H1 (cell line): ENCODE measurements at regions not wholly inside any gene's neighbourhood (a gene's known extent, or its start where the extent isn't known, plus 50 kb on each side); places are given as distances from the start of the nearest gene placed in this dataset.

Source experiments
- CTCF ChIA-PET: fragments of 300-600 bp; sonication (Branson Sonifier 250); formaldehyde crosslinking; loops from one replicate; lab custom pipeline; 2021; ENCODE audit not compliant: partially characterized antibody; lab: Charles Lee
- POLR2A ChIA-PET: fragments of 300-600 bp; sonication (Branson Sonifier 250); formaldehyde crosslinking; loops from one replicate; lab custom pipeline; 2021; ENCODE audit warnings: inconsistent platforms; ENCODE audit not compliant: partially characterized antibody; lab: Charles Lee
- DNase-seq, 2 experiments: peaks; one replicate each; pipeline versions ENCODE4 v3.0.0 to v3.0.0-alpha.2; 2010 to 2022; ENCODE audit warnings: low spot score in 2 of 2, low read depth in 1 of 2, mixed read lengths in 1 of 2
- FAIRE-seq: peaks from 2 replicates; lab custom pipeline; 2011; peaks lifted over from hg19 to GRCh38; lab: Jason Lieb, UNC
- H2AFZ ChIP-seq: 2 replicates; pipeline ENCODE4 v1.8.1; 2012; ENCODE audit warnings: low read length, inconsistent platforms
- H2AK5ac ChIP-seq: 2 replicates; pipeline ENCODE4 v1.6.1; 2013; ENCODE audit warnings: low read depth, low read length
- H2BK120ac ChIP-seq: replicated peaks from 2 replicates; pipeline ENCODE3; 2013; ENCODE audit warnings: low read depth, low read length, inconsistent platforms
- H2BK12ac ChIP-seq: 2 replicates; pipeline ENCODE4 v1.6.1; 2013; ENCODE audit warnings: low read depth, low read length
- H2BK15ac ChIP-seq: 2 replicates; pipeline ENCODE4 v1.6.1; 2013; ENCODE audit warnings: low read length
- H2BK20ac ChIP-seq: 2 replicates; pipeline ENCODE4 v1.6.1; 2013; ENCODE audit warnings: low read length
- H2BK5ac ChIP-seq: 2 replicates; pipeline ENCODE4 v1.6.1; 2013; ENCODE audit warnings: low read depth, low read length
- H3K14ac ChIP-seq: 2 replicates; pipeline ENCODE4 v1.6.1; 2013; ENCODE audit warnings: inconsistent platforms; ENCODE audit not compliant: insufficient read length
- H3K18ac ChIP-seq: 2 replicates; pipeline ENCODE4 v1.6.1; 2013; ENCODE audit warnings: low read length; ENCODE audit errors: extremely low read depth
- H3K23ac ChIP-seq: 2 replicates; pipeline ENCODE4 v1.6.1; 2013; ENCODE audit warnings: inconsistent platforms; ENCODE audit not compliant: insufficient read length
- H3K23me2 ChIP-seq: 2 replicates; pipeline ENCODE4 v1.6.1; 2013; ENCODE audit warnings: low read depth, low read length
- H3K27ac ChIP-seq: 2 replicates; pipeline ENCODE4 v1.6.1; 2011; ENCODE audit warnings: low read depth, low read length, inconsistent platforms
- H3K27me3 ChIP-seq, 4 experiments: replicated peaks in 1 of 4; 1 replicate in 1 of 4; 2 replicates in 3 of 4; pipeline versions ENCODE4 v1.6.1 to v1.8.1; 2011 to 2013; ENCODE audit warnings: low read length in 3 of 4, mild to moderate bottlenecking in 3 of 4, inconsistent platforms in 2 of 4, mixed read lengths in 2 of 4, moderate library complexity in 1 of 4; ENCODE audit not compliant: control insufficient read depth in 3 of 4, insufficient read depth in 3 of 4; ENCODE audit errors: extremely low read depth in 1 of 4
- H3K36me3 ChIP-seq, 4 experiments: 2 replicates each; pipeline versions ENCODE4 v1.6.1 to v1.8.1; 2011 to 2013; ENCODE audit warnings: mild to moderate bottlenecking in 4 of 4, low read length in 3 of 4, moderate library complexity in 2 of 4, control low read depth in 1 of 4, inconsistent platforms in 1 of 4; ENCODE audit not compliant: insufficient read depth in 4 of 4, control insufficient read depth in 2 of 4
- H3K4ac ChIP-seq: replicated peaks from 2 replicates; pipeline ENCODE3; 2013; ENCODE audit warnings: low read length, low read depth, mixed read lengths, inconsistent platforms; ENCODE audit not compliant: insufficient read length
- H3K4me1 ChIP-seq, 4 experiments: replicated peaks in 1 of 4; 1 replicate in 1 of 4; 2 replicates in 3 of 4; pipeline versions ENCODE4 v1.6.1 to v1.8.1; 2011 to 2013; ENCODE audit warnings: low read length in 3 of 4, inconsistent platforms in 2 of 4, mixed read lengths in 1 of 4; ENCODE audit not compliant: insufficient read depth in 4 of 4, control insufficient read depth in 3 of 4
- H3K4me2 ChIP-seq, 2 experiments: 2 replicates each; pipeline versions ENCODE4 v1.6.1 to v1.8.1; 2011 to 2013; ENCODE audit warnings: low read depth in 2 of 2, low read length in 2 of 2, control low read depth in 1 of 2, inconsistent platforms in 1 of 2, mild to moderate bottlenecking in 1 of 2; ENCODE audit not compliant: insufficient read depth in 1 of 2
- H3K4me3 ChIP-seq, 4 experiments: fragments of 200-600, 300-600 bp in 1 of 4; sonication (generic), shearing (Covaris generic), sonication (Bioruptor Twin) in 1 of 4; 2 replicates each; pipeline versions ENCODE4 v1.5.1 to v1.8.1; 2011 to 2016; ENCODE audit warnings: low read length in 4 of 4, low read depth in 3 of 4, control low read depth in 2 of 4, inconsistent platforms in 2 of 4, mild to moderate bottlenecking in 2 of 4, mixed read lengths in 1 of 4, moderate library complexity in 1 of 4; ENCODE audit not compliant: insufficient read depth in 2 of 4; ENCODE audit errors: extremely low read depth in 1 of 4
- H3K56ac ChIP-seq: replicated peaks from 2 replicates; pipeline ENCODE3; 2013; ENCODE audit warnings: low read depth, mild to moderate bottlenecking, mixed read lengths, low read length, inconsistent platforms; ENCODE audit not compliant: insufficient read length
- H3K79me1 ChIP-seq: 2 replicates; pipeline ENCODE4 v1.6.1; 2013; ENCODE audit warnings: low read depth, low read length, control low read depth
- H3K79me2 ChIP-seq, 2 experiments: 2 replicates each; pipeline versions ENCODE4 v1.6.1 to v1.8.1; 2012 to 2013; ENCODE audit warnings: low read length in 2 of 2, mild to moderate bottlenecking in 2 of 2, inconsistent platforms in 1 of 2; ENCODE audit not compliant: insufficient read depth in 2 of 2, control insufficient read depth in 1 of 2
- H3K9ac ChIP-seq, 4 experiments: replicated peaks in 1 of 4; 1 replicate in 1 of 4; 2 replicates in 3 of 4; pipeline versions ENCODE4 v1.6.1 to v1.8.1; 2011 to 2013; ENCODE audit warnings: low read depth in 3 of 4, low read length in 3 of 4, control low read depth in 2 of 4, mild to moderate bottlenecking in 2 of 4, moderate library complexity in 2 of 4, inconsistent platforms in 1 of 4; ENCODE audit errors: extremely low read depth in 1 of 4
- H3K9me3 ChIP-seq, 2 experiments: 2 replicates each; pipeline versions ENCODE4 v1.6.1 to v1.8.1; 2012 to 2013; ENCODE audit warnings: mild to moderate bottlenecking in 2 of 2, moderate library complexity in 2 of 2, control low read depth in 1 of 2, inconsistent platforms in 1 of 2, low read depth in 1 of 2, low read length in 1 of 2, mixed read lengths in 1 of 2; ENCODE audit not compliant: insufficient read depth in 2 of 2
- H4K20me1 ChIP-seq, 2 experiments: replicated peaks in 1 of 2; 2 replicates each; pipeline versions ENCODE3 to v1.8.1; 2011 to 2013; ENCODE audit warnings: inconsistent platforms in 2 of 2, low read length in 2 of 2, mild to moderate bottlenecking in 1 of 2; ENCODE audit not compliant: insufficient read depth in 2 of 2, control insufficient read depth in 1 of 2
- H4K5ac ChIP-seq: 2 replicates; pipeline ENCODE4 v1.6.1; 2013; ENCODE audit warnings: low read length, low read depth, mixed read lengths, inconsistent platforms; ENCODE audit not compliant: insufficient read length
- H4K8ac ChIP-seq: 2 replicates; pipeline ENCODE4 v1.8.0; 2013; ENCODE audit warnings: mild to moderate bottlenecking, moderate library complexity, low read length, inconsistent platforms; ENCODE audit not compliant: insufficient read depth; ENCODE audit errors: extremely low read depth
- H4K91ac ChIP-seq: replicated peaks from 2 replicates; pipeline ENCODE3; 2013; ENCODE audit warnings: low read length, mixed read lengths, inconsistent platforms; ENCODE audit not compliant: insufficient read length
- ASH2L ChIP-seq: fragments of 200-600, 300-600 bp; sonication (generic); IDR thresholded peaks from one replicate; pipeline ENCODE4 v1.7.1; 2017; ENCODE audit warnings: low read length
- BACH1 ChIP-seq: IDR thresholded peaks from 2 replicates; pipeline ENCODE4 v1.6.1; 2012; ENCODE audit warnings: low read length, improper control_type of control experiment
- CTCF ChIP-seq, 3 experiments: IDR thresholded peaks; 1 replicate in 2 of 3; 2 replicates in 1 of 3; pipeline versions ENCODE4 v1.5.1 to v1.6.1; 2011; ENCODE audit warnings: low read length in 3 of 3, mild to moderate bottlenecking in 3 of 3, inconsistent platforms in 2 of 3, low read depth in 1 of 3, moderate library complexity in 1 of 3; ENCODE audit not compliant: insufficient read depth in 1 of 3; ENCODE audit errors: control extremely low read depth in 1 of 3
- E2F6 ChIP-seq: IDR thresholded peaks from 2 replicates; pipeline ENCODE4 v1.6.1; 2012; ENCODE audit warnings: inconsistent platforms
- EGR1 ChIP-seq: IDR thresholded peaks from 2 replicates; pipeline ENCODE4 v1.6.1; 2011; ENCODE audit warnings: low read depth, low read length, borderline replicate concordance
- KDM5A ChIP-seq: fragments of 200-600 bp; IDR thresholded peaks from 2 replicates; pipeline ENCODE4 v1.7.1; 2012; ENCODE audit warnings: mild to moderate bottlenecking, low read length, inconsistent platforms, mixed read lengths
- RAD21 ChIP-seq, 2 experiments: IDR thresholded peaks in 1 of 2; conservative IDR thresholded peaks in 1 of 2; 2 replicates each; pipeline ENCODE4 v1.6.1; 2011; ENCODE audit warnings: low read depth in 2 of 2, low read length in 2 of 2, improper control_type of control experiment in 1 of 2, inconsistent platforms in 1 of 2, mild to moderate bottlenecking in 1 of 2, moderate library complexity in 1 of 2
- RNF2 ChIP-seq: fragments of 200-900, 300-1000 bp; sonication (generic); IDR thresholded peaks from 2 replicates; pipeline ENCODE4 v1.7.1; 2016; ENCODE audit warnings: borderline replicate concordance, low read depth, mild to moderate bottlenecking, antibody characterized with exemption, low read length; ENCODE audit not compliant: poor library complexity, severe bottlenecking; ENCODE audit errors: missing control alignments
- SIN3A ChIP-seq, 2 experiments: IDR thresholded peaks in 1 of 2; conservative IDR thresholded peaks in 1 of 2; 2 replicates each; pipeline ENCODE4 v1.6.1; 2011 to 2012; ENCODE audit warnings: low read length in 2 of 2, improper control_type of control experiment in 1 of 2, low read depth in 1 of 2, mild to moderate bottlenecking in 1 of 2
- SP1 ChIP-seq: IDR thresholded peaks from 2 replicates; pipeline ENCODE4 v1.6.1; 2011; ENCODE audit warnings: low read depth, low read length
- ZNF274 ChIP-seq: IDR thresholded peaks from 2 replicates; pipeline ENCODE4 v1.7.0; 2012; ENCODE audit warnings: low read length, borderline replicate concordance; ENCODE audit errors: extremely low read depth
- WGBS, 2 experiments: shearing (Covaris generic) in 1 of 2; methylation state at CpG; one replicate each; pipeline versions ENCODE4 v1.1.6 to v1.1.7; 2013 to 2015; ENCODE audit warnings: low lambda C conversion rate in 2 of 2, mixed read lengths in 2 of 2, inconsistent platforms in 1 of 2, low coverage in 1 of 2, missing lambda C conversion rate in 1 of 2; ENCODE audit not compliant: insufficient replicate concordance in 2 of 2, insufficient coverage in 1 of 2, insufficient read length in 1 of 2; ENCODE audit errors: extremely low coverage in 1 of 2, missing lambda C conversion rate in 1 of 2; 5-methylcytosine and 5-hydroxymethylcytosine counted together

GRCh38 chr6:130624046-130624445, 203.2 kb upstream of the SMLR1 start:
- FAIRE-seq = no peak
- TF ChIP-seq RNF2 = no peak
- TF ChIP-seq RAD21 (IDR thresholded peaks at IDR 0.05 in 1 of 2, conservative IDR thresholded peaks at IDR 0.05 in 1 of 2; ENCODE audit: low read depth in 2 of 2, low read length in 2 of 2) = no peak
- no peak for TF ChIP-seq ASH2L
- TF ChIP-seq KDM5A = no peak
- TF ChIP-seq SP1 = no peak
- no peak for TF ChIP-seq CTCF (IDR thresholded peaks at IDR 0.05; ENCODE audit: control extremely low read depth in 1 of 3, insufficient read depth in 1 of 3, low read depth in 1 of 3, low read length in 3 of 3)
- no peak for TF ChIP-seq E2F6
- TF ChIP-seq EGR1 = no peak
- TF ChIP-seq BACH1 = no peak
- no peak for TF ChIP-seq ZNF274
- TF ChIP-seq SIN3A (conservative IDR thresholded peaks at IDR 0.05 in 1 of 2, IDR thresholded peaks at IDR 0.05 in 1 of 2; ENCODE audit: low read depth in 1 of 2, low read length in 2 of 2) = no peak

More at GRCh38 chr6:130624046-130624445, 203.2 kb upstream of the SMLR1 start:
- H3K23ac ChIP-seq = no peak overlapping the region
- no peak overlapping the region for H3K4me2 ChIP-seq
- WGBS, 2 experiments = 90% methylated on average over 2 of the region's 2 CpGs; no CpG with 5 or more reads in 1 of the 2 experiments
- no peak overlapping the region for H4K5ac ChIP-seq
- H3K9me3 ChIP-seq = no peaks in the 10 kb centered on the region
- CTCF ChIA-PET = interaction anchor here (1.0 kb wide), 1 partner anchor 74 kb away, joined by 4 read pairs; no protein-coding TSS in a partner anchor
- H2BK120ac ChIP-seq = no peak overlapping the region
- H3K9ac ChIP-seq = no peak overlapping the region
- H3K4me3 ChIP-seq = no peak overlapping the region
- no peak overlapping the region for H3K56ac ChIP-seq
- no peaks in the 10 kb centered on the region for H3K79me1 ChIP-seq
- H3K36me3 ChIP-seq = no peaks in the 10 kb centered on the region
- no peak overlapping the region for H2AK5ac ChIP-seq
- no peak overlapping the region for H3K4ac ChIP-seq
- H2BK5ac ChIP-seq = no peak overlapping the region
- POLR2A ChIA-PET = no interaction called here
- no peaks in the 10 kb centered on the region for H3K79me2 ChIP-seq
- H3K4me1 ChIP-seq = peaks cover 0 to 4% (median 2%) of the 10 kb centered on the region in 4 experiments; a peak in 3 of 7 replicates
- H3K18ac ChIP-seq = no peak overlapping the region
- no peaks in the 10 kb centered on the region for H3K27me3 ChIP-seq
- H2BK15ac ChIP-seq = no peak overlapping the region
- H2BK12ac ChIP-seq = no peak overlapping the region
- H4K20me1 ChIP-seq = no peaks in the 10 kb centered on the region
- no peak overlapping the region for H2AFZ ChIP-seq
- H3K14ac ChIP-seq = no peak overlapping the region
- no peak overlapping the region for H4K91ac ChIP-seq
- no peak overlapping the region for H4K8ac ChIP-seq
- no peaks in the 10 kb centered on the region for H3K23me2 ChIP-seq
- no peak overlapping the region for H3K27ac ChIP-seq
- DNase-seq = no peak
- H2BK20ac ChIP-seq = no peak overlapping the region
